ENCODE measurements at regions not wholly inside any gene's neighbourhood (a gene's known extent, or its start where the extent isn't known, plus 50 kb on each side); places are given as distances from the start of the nearest gene placed in this dataset.

- TF ChIP-seq POLR2A (IDR thresholded peaks at IDR 0.05) (no peak), CTCF (IDR thresholded peaks at IDR 0.05) (no peak), EP300 (IDR thresholded peaks at IDR 0.05; ENCODE audit: low read depth) (no peak)
These were observed 191.7 kb upstream of the TSHZ2 start for GRCh38 chr20:52780462-52780861.
